ENCODE measurements at regions not wholly inside any gene's neighbourhood (a gene's known extent, or its start where the extent isn't known, plus 50 kb on each side); places are given as distances from the start of the nearest gene placed in this dataset.

DNA sequence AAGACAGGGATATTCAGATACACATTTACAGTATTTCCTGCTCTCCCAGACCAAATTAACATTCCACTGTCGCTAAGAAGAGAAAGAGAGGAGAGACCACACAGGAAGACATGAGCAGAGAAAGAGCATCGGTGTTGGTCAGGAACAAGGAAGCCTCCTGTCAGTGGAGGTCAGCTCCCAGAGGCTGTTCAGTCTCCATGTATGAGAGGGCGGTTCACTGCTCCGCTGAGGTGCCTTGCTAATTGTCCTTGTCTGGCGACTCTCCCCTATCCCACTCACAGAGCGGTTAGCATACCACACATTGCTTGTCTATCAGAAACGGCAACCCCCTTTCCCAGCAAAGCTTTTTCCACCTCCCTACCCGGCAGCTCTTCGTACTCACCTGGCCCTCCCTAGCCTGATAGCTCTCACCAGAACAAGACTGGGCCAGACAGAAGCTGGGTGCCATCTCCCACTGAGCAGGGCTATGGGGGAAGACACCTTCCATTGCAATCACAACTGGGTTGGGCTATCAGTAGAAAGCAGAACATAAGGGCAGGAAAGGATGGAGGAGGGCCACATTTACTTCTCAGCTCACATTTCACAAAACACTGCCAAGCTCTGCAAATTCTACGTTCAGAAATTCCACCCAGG, 58.6 kb upstream of the LMNB1 start:
- H3K27ac ChIP-seq (ENCODE audit: low read depth in 1 of 2, low read length in 2 of 2) = peak overlapping the region in 1 of 2 donors; percentile 22
- H3K4me2 ChIP-seq (replicated peaks; ENCODE audit: extremely low read depth, low read length, poor library complexity, severe bottlenecking) = no peak overlapping the region
- Mint-ChIP-seq H3K27me3 (ENCODE audit: low read depth in 3 of 3) (peaks cover 0 to 5% (median 0%) of the 10 kb centered on the region in 3 donors), H3K4me1 (peaks cover 32% of the 10 kb centered on the region), H3K36me3 (no peaks in the 10 kb centered on the region), H3K9me3 (peaks cover 0 to 2% (median 0%) of the 10 kb centered on the region in 7 donors), H3K27ac (peak overlapping the region in 5 of 7 donors; percentile 17 to 81 (median 41)), H3K4me3 (peak overlapping the region in 1 of 2 donors; percentile 37)
- no peak for TF ChIP-seq CTCF (IDR thresholded peaks at IDR 0.05)
- 70% methylated on average over 8 of the region's 10 CpGs for WGBS (ENCODE audit: insufficient coverage)
- peak overlapping the region; percentile 52 for H2AFZ ChIP-seq (ENCODE audit: insufficient read depth, low read depth, low read length, poor library complexity, severe bottlenecking)
- no peak overlapping the region for H3K4me3 ChIP-seq (replicated peaks in 1 of 3; ENCODE audit: low read depth in 2 of 3, low read length in 3 of 3)
- peaks cover 38 to 42% of the 10 kb centered on the region in 2 donors for H3K4me1 ChIP-seq (ENCODE audit: control insufficient read depth in 1 of 2, insufficient read depth in 2 of 2, low read length in 2 of 2)
- H3K36me3 ChIP-seq (replicated peaks in 1 of 2; ENCODE audit: control insufficient read depth in 1 of 2, insufficient read depth in 2 of 2, low read length in 2 of 2) = no peaks in the 10 kb centered on the region
- H3K9me3 ChIP-seq (replicated peaks in 1 of 2; ENCODE audit: control insufficient read depth in 1 of 2, insufficient read depth in 1 of 2, low read length in 2 of 2) = no peaks in the 10 kb centered on the region
- H3K27me3 ChIP-seq (ENCODE audit: control insufficient read depth in 2 of 2, insufficient read depth in 2 of 2, low read length in 2 of 2) = no peaks in the 10 kb centered on the region
- no peaks in the 10 kb centered on the region for H4K20me1 ChIP-seq (ENCODE audit: insufficient read depth, low read length)
- DNase-seq = no peak
- no peaks in the 10 kb centered on the region for H3K79me2 ChIP-seq (ENCODE audit: insufficient read depth, low read length)
- intact Hi-C loops (cut with micrococcal nuclease) = loop anchor here in 1 of 2 donors (5.0 kb wide), 1 partner anchor 39 kb away; no protein-coding TSS in a partner anchor
- no peak overlapping the region for H3K9ac ChIP-seq (ENCODE audit: insufficient read depth, low read length, poor library complexity, severe bottlenecking)

DNA sequence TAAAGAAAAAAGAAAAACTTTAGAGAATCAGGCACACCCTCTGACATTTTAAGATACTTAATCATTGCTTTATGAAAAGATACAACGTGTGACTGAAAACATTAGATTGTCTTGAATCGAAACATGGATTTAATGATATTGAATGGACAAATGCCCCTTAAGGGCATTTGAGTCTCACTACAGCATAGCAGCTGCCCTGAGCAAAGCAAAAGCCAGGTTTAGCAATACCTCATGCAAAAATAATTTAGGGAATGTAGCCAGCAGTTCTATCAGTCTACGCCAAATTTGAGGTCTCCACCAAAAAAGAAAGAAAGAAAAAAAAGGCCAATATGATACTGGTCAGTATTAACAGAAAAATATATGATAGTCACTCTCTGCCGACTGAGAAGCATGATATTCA, 56.6 kb upstream of the LMNB1 start:
- H3K4me3 ChIP-seq (replicated peaks in 1 of 3; ENCODE audit: low read depth in 2 of 3, low read length in 3 of 3) = no peak overlapping the region
- H4K20me1 ChIP-seq (ENCODE audit: insufficient read depth, low read length) = no peaks in the 10 kb centered on the region
- TF ChIP-seq CTCF (IDR thresholded peaks at IDR 0.05) = no peak
- H3K4me1 ChIP-seq (ENCODE audit: control insufficient read depth in 1 of 2, insufficient read depth in 2 of 2, low read length in 2 of 2) = peaks cover 21 to 22% of the 10 kb centered on the region in 2 donors
- H2AFZ ChIP-seq (ENCODE audit: insufficient read depth, low read depth, low read length, poor library complexity, severe bottlenecking) = no peak overlapping the region
- Mint-ChIP-seq H3K4me1 (peaks cover 25% of the 10 kb centered on the region), H3K36me3 (no peaks in the 10 kb centered on the region), H3K9me3 (peaks cover 0 to 5% (median 1%) of the 10 kb centered on the region in 7 donors), H3K27ac (no peak overlapping the region), H3K4me3 (no peak overlapping the region), H3K27me3 (ENCODE audit: low read depth in 3 of 3) (peaks cover 0 to 2% (median 0%) of the 10 kb centered on the region in 3 donors)
- DNase-seq = no peak
- H3K4me2 ChIP-seq (replicated peaks; ENCODE audit: extremely low read depth, low read length, poor library complexity, severe bottlenecking) = no peak overlapping the region
- no peaks in the 10 kb centered on the region for H3K27me3 ChIP-seq (ENCODE audit: control insufficient read depth in 2 of 2, insufficient read depth in 2 of 2, low read length in 2 of 2)
- H3K9me3 ChIP-seq (replicated peaks in 1 of 2; ENCODE audit: control insufficient read depth in 1 of 2, insufficient read depth in 1 of 2, low read length in 2 of 2) = no peaks in the 10 kb centered on the region
- no peaks in the 10 kb centered on the region for H3K79me2 ChIP-seq (ENCODE audit: insufficient read depth, low read length)
- intact Hi-C loops (cut with micrococcal nuclease) = no loop called here
- H3K9ac ChIP-seq (ENCODE audit: insufficient read depth, low read length, poor library complexity, severe bottlenecking) = no peak overlapping the region
- H3K27ac ChIP-seq (ENCODE audit: low read depth in 1 of 2, low read length in 2 of 2) = no peak overlapping the region
- no CpG with 5 or more reads among the region's 4 CpGs for WGBS (ENCODE audit: insufficient coverage)
- no peaks in the 10 kb centered on the region for H3K36me3 ChIP-seq (replicated peaks in 1 of 2; ENCODE audit: control insufficient read depth in 1 of 2, insufficient read depth in 2 of 2, low read length in 2 of 2)
